K562 (cell line): ENCODE measurements at regions not wholly inside any gene's neighbourhood (a gene's known extent, or its start where the extent isn't known, plus 50 kb on each side); places are given as distances from the start of the nearest gene placed in this dataset.

Experiments
- ATAC-seq: fragments of 200-7000 bp; cut with Tn5 transposase; 3 replicates; pipeline ENCODE4 v1.9.1; 2020; ENCODE audit warnings: moderate library complexity
- BruUV-seq: library from RNA; stranded (reverse); fragments of 400-500 nt; replicated peaks from 2 replicates; lab custom pipeline; 2021; lab: Mats Ljungman, UMichigan
- CTCF ChIA-PET: fragments of 300-600 bp; formaldehyde crosslinking; extraction: SDS; loops from one replicate; lab custom pipeline; 2021; ENCODE audit warnings: low intra/inter-chr PET ratio; lab: Yijun Ruan, JAX
- POLR2A ChIA-PET: fragments of 300-600, 350-650 bp; sonication (Branson Sonifier 250); formaldehyde crosslinking; extraction: SDS; loops from one replicate; lab custom pipeline; 2021; ENCODE audit warnings: antibody characterized with exemption, inconsistent platforms; lab: Yijun Ruan, JAX
- DNase-seq, 4 experiments: peaks; one replicate each; pipeline versions ENCODE4 v3.0.0 to v3.0.0-alpha.2; 2011 to 2018; ENCODE audit warnings: low spot score in 3 of 4, mixed read lengths in 3 of 4; ENCODE audit errors: extremely low read depth in 1 of 4
- FAIRE-seq: peaks from 2 replicates; lab custom pipeline; 2011; peaks lifted over from hg19 to GRCh38; lab: Jason Lieb, UNC
- H2AFZ ChIP-seq: 2 replicates; pipeline ENCODE4 v1.6.0; 2011; ENCODE audit warnings: low read depth, low read length, control low read depth, inconsistent platforms
- H3K27ac ChIP-seq: fragments of 200-600 bp; 3 replicates; pipeline ENCODE4 v1.8.0; 2011; ENCODE audit warnings: low read depth, mild to moderate bottlenecking, control low read depth, inconsistent platforms, low read length, moderate library complexity, mixed read lengths; ENCODE audit errors: extremely low read depth
- H3K27me3 ChIP-seq, 2 experiments: fragments of 300-600 bp in 1 of 2; 2 replicates in 1 of 2; 3 replicates in 1 of 2; pipeline versions ENCODE4 v1.6.0 to v1.8.0; 2011; ENCODE audit warnings: inconsistent platforms in 2 of 2, low read length in 2 of 2, mild to moderate bottlenecking in 1 of 2, mixed read lengths in 1 of 2, moderate library complexity in 1 of 2; ENCODE audit not compliant: control insufficient read depth in 2 of 2, insufficient read depth in 2 of 2
- H3K36me3 ChIP-seq: fragments of 300-600 bp; 3 replicates; pipeline ENCODE4 v1.8.0; 2011; ENCODE audit warnings: mild to moderate bottlenecking, low read length, inconsistent platforms; ENCODE audit not compliant: control insufficient read depth, insufficient read depth
- H3K4me1 ChIP-seq, 2 experiments: fragments of 200-600 bp in 1 of 2; replicated peaks in 1 of 2; 2 replicates in 1 of 2; 3 replicates in 1 of 2; pipeline versions ENCODE4 v1.5.1 to v1.8.0; 2011; ENCODE audit warnings: inconsistent platforms in 2 of 2, low read length in 2 of 2, mild to moderate bottlenecking in 1 of 2, mixed read lengths in 1 of 2, moderate library complexity in 1 of 2; ENCODE audit not compliant: control insufficient read depth in 2 of 2, insufficient read depth in 2 of 2
- H3K4me2 ChIP-seq: 2 replicates; pipeline ENCODE4 v1.6.1; 2011; ENCODE audit warnings: low read length, control low read depth, inconsistent platforms, mixed read lengths; ENCODE audit not compliant: insufficient read depth
- H3K4me3 ChIP-seq: fragments of 200-600 bp; sonication (generic), shearing (Covaris generic); 2 replicates; pipeline ENCODE4 v1.5.1; 2016; ENCODE audit warnings: control low read depth, inconsistent platforms
- H3K79me2 ChIP-seq: fragments of 200-600 bp; 3 replicates; pipeline ENCODE4 v1.8.0; 2011; ENCODE audit warnings: low read length, inconsistent platforms; ENCODE audit not compliant: control insufficient read depth, insufficient read depth
- H3K9ac ChIP-seq, 2 experiments: 2 replicates each; pipeline versions ENCODE4 v1.6.0 to v1.6.1; 2011; ENCODE audit warnings: low read depth in 2 of 2, low read length in 2 of 2, control low read depth in 1 of 2, inconsistent platforms in 1 of 2, mild to moderate bottlenecking in 1 of 2, mixed read lengths in 1 of 2; ENCODE audit not compliant: insufficient read depth in 1 of 2
- H3K9me1 ChIP-seq: one replicate; pipeline ENCODE4 v1.6.0; 2011; ENCODE audit warnings: inconsistent platforms, mild to moderate bottlenecking, low read length, moderate library complexity; ENCODE audit not compliant: control insufficient read depth, insufficient read depth
- H3K9me3 ChIP-seq: replicated peaks from 2 replicates; pipeline ENCODE4 v1.5.1; 2011; ENCODE audit warnings: low read depth, low read length, inconsistent platforms; ENCODE audit not compliant: control insufficient read depth, insufficient read depth
- H4K20me1 ChIP-seq: replicated peaks from 2 replicates; pipeline ENCODE4 v1.6.1; 2011; ENCODE audit warnings: low read length, inconsistent platforms, mixed read lengths; ENCODE audit not compliant: control insufficient read depth, insufficient read depth
- ATF3 ChIP-seq, 2 experiments: fragments of 450-650 bp in 1 of 2; sonication (generic) in 1 of 2; formaldehyde crosslinking in 1 of 2; IDR thresholded peaks in 1 of 2; conservative IDR thresholded peaks in 1 of 2; 2 replicates each; pipeline versions ENCODE4 v1.6.1 to v1.8.1; 2016 to 2023; ENCODE audit warnings: mild to moderate bottlenecking in 2 of 2, moderate library complexity in 2 of 2, inconsistent platforms in 1 of 2, missing genetic modification reagents in 1 of 2
- BRF1 ChIP-seq: IDR thresholded peaks from 3 replicates; pipeline ENCODE4 v1.6.1; 2011; ENCODE audit warnings: borderline replicate concordance, mild to moderate bottlenecking; ENCODE audit not compliant: insufficient read length; ENCODE audit errors: extremely low read depth
- BRF2 ChIP-seq: IDR thresholded peaks from 3 replicates; pipeline ENCODE4 v1.6.1; 2011; ENCODE audit warnings: borderline replicate concordance, mild to moderate bottlenecking; ENCODE audit not compliant: insufficient read length, insufficient read depth
- CEBPG ChIP-seq, 3 experiments: fragments of 200-800 bp in 1 of 3; sonication (Bioruptor generic) in 1 of 3; sonication (generic) in 1 of 3; formaldehyde crosslinking in 1 of 3; IDR thresholded peaks in 2 of 3; conservative IDR thresholded peaks in 1 of 3; 2 replicates each; pipeline versions ENCODE4 v1.6.1 to v1.8.0; 2016 to 2022; ENCODE audit warnings: missing compliant biosample characterization in 2 of 3, missing genetic modification characterization in 2 of 3, mild to moderate bottlenecking in 1 of 3, missing genetic modification reagents in 1 of 3
- CHD1 ChIP-seq: fragments of 200-600 bp; sonication (generic); IDR thresholded peaks from one replicate; pipeline ENCODE4 v1.6.1; 2012; ENCODE audit warnings: mild to moderate bottlenecking, moderate library complexity, low read length, inconsistent platforms
- E4F1 ChIP-seq: fragments of 250-450 bp; sonication (Bioruptor Pico); IDR thresholded peaks from 2 replicates; pipeline ENCODE4 v1.5.0; 2021; ENCODE audit warnings: mild to moderate bottlenecking, borderline replicate concordance
- FOSL1 ChIP-seq: fragments of 200-800 bp; sonication (Bioruptor generic); conservative IDR thresholded peaks from 2 replicates; pipeline ENCODE4 v1.6.1; 2016; ENCODE audit warnings: missing genetic modification characterization, missing compliant biosample characterization
- GTF2B ChIP-seq: IDR thresholded peaks from 2 replicates; pipeline ENCODE4 v1.6.1; 2011; ENCODE audit not compliant: insufficient read length; ENCODE audit errors: extremely low read depth
- JUN ChIP-seq, 2 experiments: sonication (generic) in 1 of 2; formaldehyde crosslinking in 1 of 2; IDR thresholded peaks; 2 replicates each; pipeline versions ENCODE4 v1.6.1 to v1.8.0; 2012 to 2022; ENCODE audit warnings: borderline replicate concordance in 2 of 2, mild to moderate bottlenecking in 2 of 2, improper control_type of control experiment in 1 of 2, low read depth in 1 of 2, low read length in 1 of 2, missing genetic modification reagents in 1 of 2
- THRB ChIP-seq: fragments of 450-650 bp; formaldehyde crosslinking; conservative IDR thresholded peaks from 2 replicates; pipeline ENCODE4 v1.4.0; 2022; ENCODE audit warnings: mild to moderate bottlenecking, missing genetic modification characterization
- TRIM24 ChIP-seq, 2 experiments: fragments of 450-650 bp; IDR thresholded peaks; 2 replicates each; pipeline ENCODE4 v1.6.1; 2016
- ZNF347 ChIP-seq: fragments of 450-650 bp; formaldehyde crosslinking; IDR thresholded peaks from 2 replicates; pipeline ENCODE4 v1.4.0; 2020; ENCODE audit warnings: low read depth, mild to moderate bottlenecking, moderate library complexity
- ZNF41 ChIP-seq: fragments of 250-450 bp; sonication (Bioruptor Pico); conservative IDR thresholded peaks from 2 replicates; pipeline ENCODE4 v1.4.0; 2020; ENCODE audit warnings: mild to moderate bottlenecking
- in situ Hi-C: fragments of 300-500 bp; cut with MboI; formaldehyde crosslinking; loops from 4 replicates; pipeline ENCODE4 v1.15.0; 2018; ENCODE audit warnings: inconsistent platforms, mixed read lengths
- intact Hi-C: fragments of 100-400 bp; cut with micrococcal nuclease; formaldehyde crosslinking; loops from 2 replicates; pipeline ENCODE4 v1.14.2; 2022

GRCh38 chr5:96079075-96079474 is 117.4 kb upstream of the ELL2 start:
- ATAC-seq (no peak), FAIRE-seq (no peak), DNase-seq (no peak)
- CTCF ChIA-PET = no interaction called here
- BruUV-seq = no TSS peak
- H3K27ac ChIP-seq = no peak overlapping the region
- H3K9me1 ChIP-seq = no peaks in the 10 kb centered on the region
- in situ Hi-C loops (no loop called here), intact Hi-C loops (no loop called here)
- H3K79me2 ChIP-seq = no peaks in the 10 kb centered on the region
- H4K20me1 ChIP-seq = no peaks in the 10 kb centered on the region
- H3K9ac ChIP-seq = no peak overlapping the region
- H3K4me1 ChIP-seq = peaks cover 0 to 8% of the 10 kb centered on the region in 2 experiments; a peak in 2 of 5 replicates
- no peaks in the 10 kb centered on the region for H3K27me3 ChIP-seq
- POLR2A ChIA-PET = interaction anchor here (0.6 kb wide), 1 partner anchor 16 kb away, joined by 4 read pairs; no protein-coding TSS in a partner anchor
- no peak overlapping the region for H3K4me3 ChIP-seq
- no peaks in the 10 kb centered on the region for H3K9me3 ChIP-seq
- H3K36me3 ChIP-seq = no peaks in the 10 kb centered on the region
- H2AFZ ChIP-seq = no peak overlapping the region
- H3K4me2 ChIP-seq = no peak overlapping the region
- TF ChIP-seq GTF2B (no peak), TRIM24 (IDR thresholded peaks at IDR 0.05) (peak in 1 of 2 experiments; percentile 23; a peak in 1 of 4 replicates), THRB (no peak), ZNF41 (CRISPR knock-in tag) (no peak), ZNF347 (CRISPR knock-in tag) (no peak), CHD1 (no peak), ATF3 (IDR thresholded peaks at IDR 0.05) (peak; percentile 79), ATF3 (CRISPR knock-in tag; conservative IDR thresholded peaks at IDR 0.05) (no peak), BRF1 (no peak), CEBPG (CRISPR knock-in tag; IDR thresholded peaks at IDR 0.05) (no peak), CEBPG (tag; conservative IDR thresholded peaks at IDR 0.05 in 1 of 2, IDR thresholded peaks at IDR 0.05 in 1 of 2) (peak in 1 of 2 experiments; percentile 60; a peak in 2 of 4 replicates), JUN (IDR thresholded peaks at IDR 0.05; ENCODE audit: borderline replicate concordance, low read depth, low read length) (peak; percentile 42; the same call in 1 of the 2 replicates), JUN (CRISPR knock-in tag; IDR thresholded peaks at IDR 0.05; ENCODE audit: borderline replicate concordance) (no peak), E4F1 (CRISPR knock-in tag) (no peak), FOSL1 (tag) (peak; percentile 43; the same call in 1 of the 2 replicates), BRF2 (no peak)
